T-helper 1 cell treated with Interleukin-12 subunit alpha and Interleukin-12 subunit beta and Interleukin-4 antibody, amounts not matched to agents 30 ng/mL and 1 ng/mL, for 36 hours (primary cell): ENCODE measurements at regions not wholly inside any gene's neighbourhood (a gene's known extent, or its start where the extent isn't known, plus 50 kb on each side); places are given as distances from the start of the nearest gene placed in this dataset.
"Not testable (repeated sequence)": the region's sequence is repeated elsewhere in the genome, so short reads cannot be mapped to it uniquely, and the experiment has no call there.

Source experiments
- intact Hi-C: fragments of 100-400 bp; cut with micrococcal nuclease; formaldehyde crosslinking; loops from one replicate; pipeline ENCODE4 v1.15.1; 2024

- intact Hi-C loops: no loop called here
Observed at GRCh38 chr3:110307065-110307809, 764.4 kb upstream of the NECTIN3 start.

GRCh38 chr3:110311541-110311940 lies 760.1 kb upstream of the NECTIN3 start:
- intact Hi-C loops: loop anchor here (5.0 to 10.0 kb wide), 3 partner anchors 504 to 1817 kb away; partner anchors contain the start of gene NECTIN3

GRCh38 chr3:110314512-110315114 lies 757.0 kb upstream of the NECTIN3 start:
- intact Hi-C loops: loop anchor here (1.0 to 10.0 kb wide), 6 partner anchors 507 to 1820 kb away; partner anchors contain the start of gene NECTIN3

- intact Hi-C loops: loop anchor here (10.0 kb wide), 1 partner anchor 1823 kb away; no protein-coding TSS in a partner anchor
Observed at GRCh38 chr3:110318108-110318507, 753.5 kb upstream of the NECTIN3 start.

GRCh38 chr3:110323349-110323748 lies 748.3 kb upstream of the NECTIN3 start:
- intact Hi-C loops: no loop called here

GRCh38 chr3:110324171-110324705 lies 747.4 kb upstream of the NECTIN3 start:
- intact Hi-C loops: no loop called here

GRCh38 chr3:110327870-110328269 lies 743.7 kb upstream of the NECTIN3 start:
- intact Hi-C loops: no loop called here

GRCh38 chr3:110331562-110331961 lies 740.1 kb upstream of the NECTIN3 start:
- intact Hi-C loops: not testable (repeated sequence)

- intact Hi-C loops: no loop called here
Observed at GRCh38 chr3:110332629-110333028, 739.0 kb upstream of the NECTIN3 start.

GRCh38 chr3:110341047-110341446 lies 730.6 kb upstream of the NECTIN3 start:
- intact Hi-C loops: no loop called here

GRCh38 chr3:110343376-110343775 lies 728.2 kb upstream of the NECTIN3 start:
- intact Hi-C loops: no loop called here

GRCh38 chr3:110343945-110344344 lies 727.7 kb upstream of the NECTIN3 start:
- intact Hi-C loops: no loop called here

- intact Hi-C loops: no loop called here
Observed at GRCh38 chr3:110344487-110344886, 727.1 kb upstream of the NECTIN3 start.

GRCh38 chr3:110344897-110345767 lies 726.5 kb upstream of the NECTIN3 start:
- intact Hi-C loops: no loop called here

- intact Hi-C loops: no loop called here
Observed at GRCh38 chr3:110349295-110349694, 722.3 kb upstream of the NECTIN3 start.

GRCh38 chr3:110352841-110353604 lies 718.6 kb upstream of the NECTIN3 start:
- intact Hi-C loops: no loop called here

GRCh38 chr3:110362751-110363150 lies 708.9 kb upstream of the NECTIN3 start:
- intact Hi-C loops: no loop called here

- intact Hi-C loops: not testable (repeated sequence)
Observed at GRCh38 chr3:110367289-110367688, 704.3 kb upstream of the NECTIN3 start.

- intact Hi-C loops: no loop called here
Observed at GRCh38 chr3:110375751-110376518, 695.7 kb upstream of the NECTIN3 start.

GRCh38 chr3:110378481-110378880 lies 693.1 kb upstream of the NECTIN3 start:
- intact Hi-C loops: no loop called here
